ENCODE measurements at regions not wholly inside any gene's neighbourhood (a gene's known extent, or its start where the extent isn't known, plus 50 kb on each side); places are given as distances from the start of the nearest gene placed in this dataset.
"Not testable (repeated sequence)": the region's sequence is repeated elsewhere in the genome, so short reads cannot be mapped to it uniquely, and the experiment has no call there.

- not testable (repeated sequence) for H3K4me1 Mint-ChIP-seq, H3K27me3 Mint-ChIP-seq
Measured at GRCh38 chrX:90575155-90575554, 653.4 kb downstream of the TGIF2LX start.

GRCh38 chrX:90601921-90602320, 680.2 kb downstream of the TGIF2LX start:
- ATAC-seq (ENCODE audit: low read depth in 2 of 2); H3K4me3 Mint-ChIP-seq; H3K27me3 Mint-ChIP-seq; H3K27ac Mint-ChIP-seq; H3K9me3 Mint-ChIP-seq; H3K4me1 Mint-ChIP-seq; DNase-seq; H3K36me3 Mint-ChIP-seq: not testable (repeated sequence)

More at GRCh38 chrX:90575155-90575554, 653.4 kb downstream of the TGIF2LX start:
- H3K9me3 Mint-ChIP-seq; H3K4me3 Mint-ChIP-seq; DNase-seq; H3K36me3 Mint-ChIP-seq; ATAC-seq (ENCODE audit: low read depth in 2 of 2); H3K27ac Mint-ChIP-seq: not testable (repeated sequence)

- not testable (repeated sequence) for H3K4me1 Mint-ChIP-seq; DNase-seq; H3K9me3 Mint-ChIP-seq; H3K27me3 Mint-ChIP-seq; ATAC-seq (ENCODE audit: low read depth in 2 of 2); H3K4me3 Mint-ChIP-seq; H3K36me3 Mint-ChIP-seq; H3K27ac Mint-ChIP-seq
Measured at GRCh38 chrX:90605736-90606135, 684.0 kb downstream of the TGIF2LX start.

DNA sequence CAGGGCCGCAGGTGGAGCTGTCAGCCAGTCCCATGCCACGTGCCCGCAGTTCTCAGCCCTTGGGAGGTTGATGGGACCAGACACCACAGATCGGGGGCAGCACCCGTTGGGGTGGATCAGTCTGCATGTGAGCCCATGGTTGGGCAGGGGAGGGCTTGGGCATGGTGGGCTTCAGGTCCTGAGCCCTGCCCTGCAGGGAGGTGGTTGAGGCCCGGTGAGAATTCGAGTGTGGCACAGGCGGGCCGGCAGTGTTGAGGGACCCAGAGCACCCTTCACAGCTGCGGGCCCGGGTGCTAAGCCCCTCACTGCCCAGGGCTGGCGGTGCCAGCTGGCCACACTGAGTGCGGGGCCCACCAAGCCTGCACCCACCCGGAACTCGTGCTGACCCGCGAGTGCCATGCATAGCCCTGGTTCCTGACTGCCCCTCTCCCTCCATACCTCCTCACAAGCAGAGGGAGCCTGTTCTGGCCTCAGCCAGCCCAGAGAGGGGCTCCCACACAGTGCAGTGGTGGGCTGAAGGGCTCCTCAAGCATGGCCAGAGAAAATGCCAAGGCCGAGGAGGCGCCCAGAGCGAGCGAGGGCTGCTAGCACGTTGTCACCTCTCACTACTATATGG, 696.1 kb downstream of the TGIF2LX start:
- ATAC-seq (ENCODE audit: low read depth in 2 of 2) (no peak), DNase-seq (no peak)
- no peaks in the 10 kb centered on the region for H3K27me3 Mint-ChIP-seq
- no peaks in the 10 kb centered on the region for H3K36me3 Mint-ChIP-seq
- H3K4me3 Mint-ChIP-seq = no peak overlapping the region
- H3K9me3 Mint-ChIP-seq = peaks cover 0 to 4% (median 0%) of the 10 kb centered on the region in 7 donors
- H3K4me1 Mint-ChIP-seq = no peaks in the 10 kb centered on the region
- no peak overlapping the region for H3K27ac Mint-ChIP-seq

DNA sequence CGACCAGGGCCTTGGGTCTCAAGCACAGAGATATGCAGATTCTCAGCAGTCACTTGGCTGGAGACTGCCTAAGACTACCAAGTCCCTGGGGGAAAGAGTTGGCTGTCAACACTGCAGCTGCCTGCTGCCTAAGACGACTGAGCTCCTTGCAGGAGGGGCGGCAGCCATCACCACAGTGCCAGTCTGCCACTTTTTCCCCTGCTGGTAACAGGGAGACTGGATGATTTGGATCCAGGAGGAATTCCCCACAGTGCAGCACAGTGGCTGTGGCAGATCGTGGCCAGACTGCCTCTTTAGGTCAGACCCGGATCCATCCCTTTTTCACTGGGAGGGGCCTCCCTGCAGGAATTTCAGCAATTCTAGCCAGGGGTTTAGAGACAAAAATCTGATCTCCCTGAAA, 743.5 kb downstream of the TGIF2LX start:
- not testable (repeated sequence) for H3K27me3 Mint-ChIP-seq

GRCh38 chrX:90713552-90713951, 721.1 kb upstream of the PABPC5 start:
- H3K27ac Mint-ChIP-seq = peak overlapping the region in 1 of 6 donors; percentile 22
- not testable (repeated sequence) for H3K4me3 Mint-ChIP-seq; ATAC-seq (ENCODE audit: low read depth in 2 of 2); H3K36me3 Mint-ChIP-seq; H3K4me1 Mint-ChIP-seq; H3K9me3 Mint-ChIP-seq; H3K27me3 Mint-ChIP-seq; DNase-seq

More for the DNA sequence above, 743.5 kb downstream of the TGIF2LX start:
- not testable (repeated sequence) for H3K36me3 Mint-ChIP-seq; H3K4me3 Mint-ChIP-seq; ATAC-seq (ENCODE audit: low read depth in 2 of 2); DNase-seq; H3K4me1 Mint-ChIP-seq; H3K9me3 Mint-ChIP-seq; H3K27ac Mint-ChIP-seq

DNA sequence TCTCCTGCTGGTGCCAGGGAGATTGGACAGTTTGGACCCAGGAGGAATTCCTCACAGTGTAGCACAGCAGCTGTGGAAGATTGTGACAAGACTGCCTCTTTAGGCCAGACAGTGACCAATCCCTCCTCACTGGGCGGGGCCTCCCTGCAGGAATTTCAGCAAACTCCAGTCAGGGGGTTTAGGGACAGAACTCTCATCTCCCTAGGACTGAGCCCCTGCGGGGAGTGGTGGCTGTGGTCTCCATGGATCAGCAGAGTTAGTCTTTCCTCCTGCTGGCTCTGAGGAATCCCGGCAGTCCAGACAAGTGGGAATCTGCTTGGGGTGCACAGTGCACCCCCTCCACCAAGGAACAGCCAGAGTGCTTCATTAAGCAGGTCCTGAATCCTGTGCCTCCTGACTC, 697.1 kb upstream of the PABPC5 start:
- H3K9me3 Mint-ChIP-seq = peaks cover 0 to 18% (median 3%) of the 10 kb centered on the region in 7 donors
- H3K27me3 Mint-ChIP-seq; ATAC-seq (ENCODE audit: low read depth in 2 of 2); H3K27ac Mint-ChIP-seq; H3K36me3 Mint-ChIP-seq; H3K4me1 Mint-ChIP-seq; DNase-seq; H3K4me3 Mint-ChIP-seq: not testable (repeated sequence)

DNA sequence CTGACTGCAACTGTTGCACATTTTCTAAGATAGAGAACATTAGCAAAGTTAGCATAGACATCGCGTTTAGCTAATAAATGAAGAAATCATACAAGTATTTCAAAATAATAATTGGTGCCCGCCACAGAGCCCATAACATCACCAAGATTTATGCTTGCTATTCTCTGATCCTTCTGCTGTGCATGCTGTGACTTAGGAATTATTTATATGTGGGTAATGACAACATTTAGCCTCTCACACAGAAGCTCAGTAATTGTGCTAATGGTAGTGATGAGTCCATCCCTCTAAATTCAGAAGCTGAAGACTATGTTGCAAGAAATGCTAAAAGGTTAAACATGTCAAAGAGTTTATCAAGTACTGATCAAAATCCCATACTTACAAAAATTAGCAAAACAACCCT, 677.0 kb upstream of the PABPC5 start:
- not testable (repeated sequence) for ATAC-seq (ENCODE audit: low read depth in 2 of 2); H3K27me3 Mint-ChIP-seq; H3K9me3 Mint-ChIP-seq; H3K4me3 Mint-ChIP-seq; H3K4me1 Mint-ChIP-seq; DNase-seq; H3K36me3 Mint-ChIP-seq; H3K27ac Mint-ChIP-seq

DNA sequence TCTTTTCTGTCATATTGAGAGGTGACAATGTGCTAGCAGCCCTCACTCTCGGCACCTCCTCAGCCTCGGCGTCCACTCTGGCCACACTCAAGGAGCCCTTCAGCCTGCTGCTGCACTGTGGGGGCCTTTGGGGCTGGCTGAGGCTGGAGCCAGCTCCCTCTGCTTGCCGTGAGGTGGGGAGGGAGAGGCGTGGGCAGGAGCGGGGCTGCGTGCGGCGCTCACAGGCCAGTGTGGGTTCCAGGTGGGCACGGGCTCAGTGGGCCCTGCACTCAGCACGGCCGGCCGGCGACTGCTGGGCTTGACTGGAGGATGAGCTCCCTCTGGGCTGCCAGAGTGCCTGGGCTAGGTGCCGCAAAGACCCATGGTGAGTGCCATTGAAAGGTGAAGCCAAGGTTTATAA, 669.2 kb upstream of the PABPC5 start:
- not testable (repeated sequence) for ATAC-seq (ENCODE audit: low read depth in 2 of 2); H3K4me3 Mint-ChIP-seq; DNase-seq; H3K27me3 Mint-ChIP-seq; H3K36me3 Mint-ChIP-seq; H3K4me1 Mint-ChIP-seq; H3K27ac Mint-ChIP-seq
- H3K9me3 Mint-ChIP-seq = peaks cover 0 to 10% (median 5%) of the 10 kb centered on the region in 7 donors

DNA sequence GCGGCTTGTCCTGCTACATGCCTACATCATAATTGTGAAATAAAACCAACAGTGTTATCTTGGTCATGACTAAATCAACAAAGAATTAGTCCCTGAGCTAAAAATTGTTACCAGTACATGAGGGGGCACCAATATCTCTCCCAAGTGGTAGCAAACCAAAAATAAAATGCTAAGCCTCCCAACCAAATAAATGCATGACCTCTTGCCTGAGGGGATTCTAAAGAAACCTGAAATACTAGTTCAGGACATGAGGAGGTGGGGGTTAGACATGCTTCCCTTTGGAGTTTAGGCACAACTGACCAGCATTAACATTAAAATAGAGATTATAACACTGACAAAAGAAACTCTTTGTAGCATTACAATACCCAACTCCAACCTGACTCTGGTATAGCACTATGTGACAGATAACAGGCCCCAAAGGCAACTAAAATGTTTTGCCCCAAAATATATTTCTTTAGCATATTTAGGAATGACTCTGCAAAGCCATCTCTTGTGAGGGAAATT, 654.3 kb upstream of the PABPC5 start:
- not testable (repeated sequence) for DNase-seq; H3K4me1 Mint-ChIP-seq; ATAC-seq (ENCODE audit: low read depth in 2 of 2); H3K36me3 Mint-ChIP-seq; H3K27ac Mint-ChIP-seq; H3K27me3 Mint-ChIP-seq; H3K9me3 Mint-ChIP-seq; H3K4me3 Mint-ChIP-seq

All from naive B cell (primary cell).